Neural crest cell (in vitro differentiated cells): ENCODE measurements at regions not wholly inside any gene's neighbourhood (a gene's known extent, or its start where the extent isn't known, plus 50 kb on each side); places are given as distances from the start of the nearest gene placed in this dataset.

Source experiments
- DNase-seq: peaks from one replicate; pipeline ENCODE4 v3.0.0; 2021; ENCODE audit warnings: low read depth, mixed read lengths, low spot score
- H3K27ac Mint-ChIP-seq: one replicate; pipeline ENCODE4 v1.8.0; 2021; ENCODE audit warnings: mild to moderate bottlenecking, mixed read lengths; ENCODE audit not compliant: unreplicated experiment
- H3K27me3 Mint-ChIP-seq: 2 replicates; pipeline ENCODE4 v1.8.0; 2021; ENCODE audit warnings: low read depth, mild to moderate bottlenecking, mixed read lengths
- H3K36me3 Mint-ChIP-seq: 2 replicates; pipeline ENCODE4 v1.8.0; 2021; ENCODE audit warnings: low read depth, mild to moderate bottlenecking, mixed read lengths
- H3K4me1 Mint-ChIP-seq: 2 replicates; pipeline ENCODE4 v1.8.0; 2021; ENCODE audit warnings: mixed read lengths
- H3K4me3 Mint-ChIP-seq: one replicate; pipeline ENCODE4 v1.8.0; 2021; ENCODE audit warnings: mild to moderate bottlenecking, mixed read lengths
- H3K9me3 Mint-ChIP-seq: 2 replicates; pipeline ENCODE4 v1.8.0; 2021; ENCODE audit warnings: mixed read lengths
- TF ChIP-seq, protein P1 (sequence below): fragments of 200-600 bp; sonication (generic); conservative IDR thresholded peaks from 2 replicates; pipeline ENCODE4 v1.5.0; 2021; ENCODE audit warnings: antibody characterized with exemption, mild to moderate bottlenecking

DNA sequence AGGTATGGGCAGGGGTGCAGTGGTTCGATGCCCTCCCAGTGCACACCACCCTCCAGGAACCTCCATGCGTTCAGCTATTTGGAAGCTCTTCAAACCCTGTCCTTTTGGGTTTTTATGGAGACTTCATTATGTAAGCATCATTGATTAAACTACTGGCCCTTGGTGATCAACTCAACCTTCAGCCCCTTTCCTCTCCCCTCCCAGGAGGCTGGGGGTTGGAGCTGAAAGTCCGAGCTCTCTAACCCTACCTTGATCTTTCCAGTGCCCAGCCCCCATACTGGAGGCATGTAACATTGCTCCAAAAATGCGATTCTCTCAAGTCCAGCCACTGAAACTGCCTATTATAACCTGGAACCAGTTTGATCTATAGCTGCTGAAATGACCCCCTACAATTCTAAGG, 188.1 kb downstream of the IPO8 start:
- no peaks in the 10 kb centered on the region for H3K4me1 Mint-ChIP-seq
- no peak overlapping the region for H3K4me3 Mint-ChIP-seq
- no peak for DNase-seq
- H3K27ac Mint-ChIP-seq: no peak overlapping the region
- TF ChIP-seq, protein P1, sequence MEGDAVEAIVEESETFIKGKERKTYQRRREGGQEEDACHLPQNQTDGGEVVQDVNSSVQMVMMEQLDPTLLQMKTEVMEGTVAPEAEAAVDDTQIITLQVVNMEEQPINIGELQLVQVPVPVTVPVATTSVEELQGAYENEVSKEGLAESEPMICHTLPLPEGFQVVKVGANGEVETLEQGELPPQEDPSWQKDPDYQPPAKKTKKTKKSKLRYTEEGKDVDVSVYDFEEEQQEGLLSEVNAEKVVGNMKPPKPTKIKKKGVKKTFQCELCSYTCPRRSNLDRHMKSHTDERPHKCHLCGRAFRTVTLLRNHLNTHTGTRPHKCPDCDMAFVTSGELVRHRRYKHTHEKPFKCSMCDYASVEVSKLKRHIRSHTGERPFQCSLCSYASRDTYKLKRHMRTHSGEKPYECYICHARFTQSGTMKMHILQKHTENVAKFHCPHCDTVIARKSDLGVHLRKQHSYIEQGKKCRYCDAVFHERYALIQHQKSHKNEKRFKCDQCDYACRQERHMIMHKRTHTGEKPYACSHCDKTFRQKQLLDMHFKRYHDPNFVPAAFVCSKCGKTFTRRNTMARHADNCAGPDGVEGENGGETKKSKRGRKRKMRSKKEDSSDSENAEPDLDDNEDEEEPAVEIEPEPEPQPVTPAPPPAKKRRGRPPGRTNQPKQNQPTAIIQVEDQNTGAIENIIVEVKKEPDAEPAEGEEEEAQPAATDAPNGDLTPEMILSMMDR: no peak
- H3K27me3 Mint-ChIP-seq: no peaks in the 10 kb centered on the region
- no peaks in the 10 kb centered on the region for H3K9me3 Mint-ChIP-seq
- no peaks in the 10 kb centered on the region for H3K36me3 Mint-ChIP-seq

DNA sequence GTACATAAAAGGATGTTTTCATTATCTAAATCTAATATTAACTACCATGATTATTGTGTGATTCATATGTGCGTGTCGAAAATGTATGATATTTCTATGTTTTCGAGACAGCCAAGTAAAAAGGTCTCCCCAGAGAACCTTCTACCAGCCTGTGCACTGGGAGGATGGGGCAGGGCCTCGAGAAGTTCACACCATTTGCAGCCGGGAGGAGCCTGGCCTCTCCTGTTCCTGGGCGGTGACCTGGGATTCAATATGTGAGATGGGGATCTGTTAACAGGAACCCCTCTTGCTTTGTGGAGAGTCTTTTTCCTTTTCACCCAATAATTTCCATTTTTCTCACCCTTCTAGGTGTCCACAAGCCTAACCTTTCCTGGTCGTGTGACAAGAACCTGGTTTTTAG, 189.3 kb downstream of the IPO8 start:
- TF ChIP-seq, protein P1: no peak
- no peaks in the 10 kb centered on the region for H3K4me1 Mint-ChIP-seq
- no peak overlapping the region for H3K4me3 Mint-ChIP-seq
- H3K27me3 Mint-ChIP-seq: no peaks in the 10 kb centered on the region
- no peaks in the 10 kb centered on the region for H3K9me3 Mint-ChIP-seq
- no peak overlapping the region for H3K27ac Mint-ChIP-seq
- H3K36me3 Mint-ChIP-seq: no peaks in the 10 kb centered on the region
- DNase-seq: no peak

DNA sequence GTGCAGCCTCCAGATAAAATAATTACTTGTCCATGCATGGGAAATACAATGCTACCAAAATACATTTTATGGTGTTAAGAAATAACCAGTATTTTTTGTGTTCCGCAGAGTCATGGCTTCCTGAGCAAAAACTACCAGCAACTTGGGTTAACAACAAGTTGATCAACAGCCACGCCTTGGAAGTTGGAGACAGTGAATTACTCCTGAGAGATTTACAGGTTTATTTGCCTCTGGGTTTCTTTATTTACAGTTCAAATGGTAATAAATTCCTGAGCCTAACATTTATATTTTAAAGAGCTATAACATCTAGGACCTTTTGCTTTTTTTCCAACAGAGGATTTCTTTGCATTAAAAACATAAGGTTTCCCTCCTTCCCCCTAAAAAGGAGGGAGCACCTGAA, 194.0 kb downstream of the IPO8 start:
- Mint-ChIP-seq H3K4me1 (peaks cover 6% of the 10 kb centered on the region), H3K27ac (no peak overlapping the region), H3K9me3 (peaks cover 2% of the 10 kb centered on the region), H3K4me3 (no peak overlapping the region), H3K27me3 (no peaks in the 10 kb centered on the region), H3K36me3 (no peaks in the 10 kb centered on the region)
- no peak for DNase-seq
- TF ChIP-seq, protein P1: no peak

DNA sequence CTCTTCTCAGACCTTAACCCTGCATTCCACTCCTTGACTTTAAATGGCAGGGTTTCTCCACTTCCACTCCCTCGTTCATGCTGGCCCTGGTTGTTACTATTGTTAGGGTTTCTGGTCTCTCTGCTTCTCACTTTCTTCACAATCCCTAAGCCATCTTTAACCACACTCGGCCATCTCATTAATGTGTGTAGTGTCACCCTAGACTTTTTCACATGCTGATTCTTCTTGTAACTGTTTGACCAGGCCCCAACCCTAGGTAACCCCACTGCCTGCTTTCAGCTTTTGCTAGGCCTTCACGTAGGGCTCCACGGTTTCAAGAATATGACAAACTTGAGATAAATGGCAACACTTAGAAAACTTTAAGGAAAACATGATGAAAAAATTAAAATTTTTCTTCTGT, 195.1 kb downstream of the IPO8 start:
- TF ChIP-seq, protein P1: no peak
- no peaks in the 10 kb centered on the region for H3K27me3 Mint-ChIP-seq
- DNase-seq: no peak
- peak overlapping the region; percentile 1 for H3K27ac Mint-ChIP-seq
- H3K4me1 Mint-ChIP-seq: peaks cover 6% of the 10 kb centered on the region
- no peaks in the 10 kb centered on the region for H3K36me3 Mint-ChIP-seq
- H3K9me3 Mint-ChIP-seq: peaks cover 2% of the 10 kb centered on the region
- no peak overlapping the region for H3K4me3 Mint-ChIP-seq

DNA sequence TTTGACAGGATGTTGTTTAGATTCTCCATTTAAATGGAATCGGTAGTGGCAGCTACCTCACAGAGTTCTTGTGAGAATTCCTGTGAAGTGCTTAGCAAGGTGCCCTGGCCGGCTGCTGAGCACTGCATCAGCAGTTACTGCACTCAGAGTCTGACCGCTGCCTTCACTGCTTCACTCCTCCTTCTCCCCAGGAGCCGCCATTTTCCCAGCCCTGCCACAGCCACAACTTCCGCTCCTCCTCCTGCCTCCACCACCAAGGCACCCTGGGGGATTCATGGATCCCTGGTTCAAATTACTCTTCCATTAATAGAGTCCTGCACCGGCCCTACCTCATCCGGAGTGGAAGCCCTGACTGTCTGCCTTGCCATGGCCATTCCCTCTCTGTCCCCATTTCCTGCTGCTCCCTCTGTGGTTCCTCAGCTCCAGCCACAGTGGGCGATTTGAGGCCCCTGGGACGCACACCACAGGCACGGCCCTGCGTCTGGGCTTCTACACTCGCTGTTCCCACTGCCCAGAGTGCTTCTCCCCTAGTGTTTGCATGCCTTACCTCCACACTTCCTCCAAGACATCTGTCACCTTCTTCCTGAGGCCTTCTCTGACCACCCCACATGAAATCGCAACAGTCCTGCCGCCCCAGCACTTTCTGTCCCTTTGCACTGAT, 210.3 kb downstream of the IPO8 start:
- TF ChIP-seq, protein P1: no peak
- H3K4me3 Mint-ChIP-seq: no peak overlapping the region
- H3K9me3 Mint-ChIP-seq: no peaks in the 10 kb centered on the region
- no peak overlapping the region for H3K27ac Mint-ChIP-seq
- no peak for DNase-seq
- no peaks in the 10 kb centered on the region for H3K27me3 Mint-ChIP-seq
- H3K4me1 Mint-ChIP-seq: no peaks in the 10 kb centered on the region
- no peaks in the 10 kb centered on the region for H3K36me3 Mint-ChIP-seq

DNA sequence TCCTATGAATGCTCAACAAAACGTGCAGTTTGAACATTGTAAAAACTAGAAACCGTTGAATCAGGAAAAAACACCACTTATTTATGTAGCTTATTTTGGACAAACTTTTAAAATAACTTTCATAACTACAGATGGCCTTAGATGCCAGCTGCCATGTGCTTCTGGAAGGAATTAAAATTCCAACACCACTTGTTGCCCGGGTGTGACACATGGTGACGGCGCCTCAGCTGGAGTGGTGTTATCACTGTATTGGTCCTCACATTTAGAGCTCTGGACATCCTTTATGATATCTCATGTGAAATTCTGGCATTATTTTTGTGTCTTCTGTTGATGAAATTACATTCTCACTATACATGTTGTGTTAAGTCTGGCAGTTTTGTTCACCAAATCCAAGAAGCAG, 211.0 kb downstream of the IPO8 start:
- Mint-ChIP-seq H3K4me3 (no peak overlapping the region), H3K9me3 (no peaks in the 10 kb centered on the region), H3K27me3 (no peaks in the 10 kb centered on the region), H3K4me1 (no peaks in the 10 kb centered on the region), H3K36me3 (no peaks in the 10 kb centered on the region), H3K27ac (no peak overlapping the region)
- DNase-seq: no peak
- TF ChIP-seq, protein P1: no peak
